Stimulated activated naive B cell treated with anti-CD40 and anti-IgM and Interleukin-4, amounts not matched to agents 10 μg/mL and 1 μg/mL and 100 μg/mL, for 72 hours (primary cell): ENCODE measurements at regions not wholly inside any gene's neighbourhood (a gene's known extent, or its start where the extent isn't known, plus 50 kb on each side); places are given as distances from the start of the nearest gene placed in this dataset.

Source experiments
- ATAC-seq, 2 donors: fragments of 150-1000 bp; cut with Tn5 transposase; replicated peaks; 2 replicates each; pipeline ENCODE4 v1.10.0; 2021; ENCODE audit warnings: moderate library complexity in 1 of 2
- DNase-seq: peaks from one replicate; pipeline ENCODE4 v3.0.0; 2021
- H3K27ac Mint-ChIP-seq: one replicate; pipeline ENCODE4 v1.8.0; 2022; ENCODE audit warnings: mild to moderate bottlenecking, mixed read lengths
- H3K27me3 Mint-ChIP-seq, 2 donors: one replicate each; pipeline ENCODE4 v1.8.0; 2022; ENCODE audit warnings: mixed read lengths in 2 of 2
- H3K36me3 Mint-ChIP-seq, 2 donors: one replicate each; pipeline ENCODE4 v1.8.0; 2022; ENCODE audit warnings: mixed read lengths in 2 of 2, mild to moderate bottlenecking in 1 of 2
- H3K4me1 Mint-ChIP-seq, 2 donors: one replicate each; pipeline ENCODE4 v1.8.0; 2022; ENCODE audit warnings: mixed read lengths in 2 of 2, mild to moderate bottlenecking in 1 of 2
- H3K4me3 Mint-ChIP-seq, 2 donors: one replicate each; pipeline ENCODE4 v1.8.0; 2022; ENCODE audit warnings: mild to moderate bottlenecking in 2 of 2, mixed read lengths in 2 of 2, moderate library complexity in 1 of 2
- H3K9me3 Mint-ChIP-seq, 2 donors: one replicate each; pipeline ENCODE4 v1.8.0; 2022; ENCODE audit warnings: mixed read lengths in 2 of 2, mild to moderate bottlenecking in 1 of 2

- Mint-ChIP-seq H3K36me3 (no peaks in the 10 kb centered on the region), H3K27ac (no peak overlapping the region), H3K27me3 (no peaks in the 10 kb centered on the region), H3K4me1 (no peaks in the 10 kb centered on the region), H3K9me3 (peaks cover 4 to 11% of the 10 kb centered on the region in 2 donors), H3K4me3 (no peak overlapping the region)
- ATAC-seq (no peak), DNase-seq (no peak)
Measured at GRCh38 chr3:94972066-94972465, 909.2 kb downstream of the NSUN3 start.

GRCh38 chr3:94978084-94978483, 915.2 kb downstream of the NSUN3 start:
- H3K4me3 Mint-ChIP-seq, result no peak overlapping the region
- no peak for ATAC-seq
- H3K27ac Mint-ChIP-seq, result no peak overlapping the region

GRCh38 chr3:94985778-94986177, 922.9 kb downstream of the NSUN3 start:
- H3K27me3 Mint-ChIP-seq, result no peaks in the 10 kb centered on the region
- no peak overlapping the region for H3K27ac Mint-ChIP-seq
- DNase-seq, result no peak
- H3K4me3 Mint-ChIP-seq, result no peak overlapping the region
- no peak for ATAC-seq
- H3K4me1 Mint-ChIP-seq, result no peaks in the 10 kb centered on the region
- no peaks in the 10 kb centered on the region for H3K36me3 Mint-ChIP-seq
- peaks cover 2 to 4% of the 10 kb centered on the region in 2 donors for H3K9me3 Mint-ChIP-seq

More at GRCh38 chr3:94978084-94978483, 915.2 kb downstream of the NSUN3 start:
- no peak for DNase-seq
- Mint-ChIP-seq H3K27me3 (no peaks in the 10 kb centered on the region), H3K36me3 (no peaks in the 10 kb centered on the region), H3K4me1 (no peaks in the 10 kb centered on the region), H3K9me3 (peaks cover 4 to 11% of the 10 kb centered on the region in 2 donors)

GRCh38 chr3:94990952-94991705, 928.3 kb downstream of the NSUN3 start:
- ATAC-seq (no peak), DNase-seq (no peak)
- no peaks in the 10 kb centered on the region for H3K4me1 Mint-ChIP-seq
- H3K27ac Mint-ChIP-seq, result no peak overlapping the region
- no peaks in the 10 kb centered on the region for H3K27me3 Mint-ChIP-seq
- H3K4me3 Mint-ChIP-seq, result no peak overlapping the region
- no peaks in the 10 kb centered on the region for H3K36me3 Mint-ChIP-seq
- peaks cover 0 to 4% of the 10 kb centered on the region in 2 donors for H3K9me3 Mint-ChIP-seq

GRCh38 chr3:94996743-94997142, 933.9 kb downstream of the NSUN3 start:
- no peak overlapping the region for H3K4me3 Mint-ChIP-seq
- H3K4me1 Mint-ChIP-seq, result no peaks in the 10 kb centered on the region
- ATAC-seq (no peak), DNase-seq (no peak)
- no peaks in the 10 kb centered on the region for H3K27me3 Mint-ChIP-seq
- H3K36me3 Mint-ChIP-seq, result no peaks in the 10 kb centered on the region
- no peak overlapping the region for H3K27ac Mint-ChIP-seq
- H3K9me3 Mint-ChIP-seq, result no peaks in the 10 kb centered on the region

- no peak for ATAC-seq
- peaks cover 0 to 4% of the 10 kb centered on the region in 2 donors for H3K9me3 Mint-ChIP-seq
- H3K4me1 Mint-ChIP-seq, result no peaks in the 10 kb centered on the region
- H3K36me3 Mint-ChIP-seq, result no peaks in the 10 kb centered on the region
- no peak overlapping the region for H3K4me3 Mint-ChIP-seq
- no peaks in the 10 kb centered on the region for H3K27me3 Mint-ChIP-seq
- H3K27ac Mint-ChIP-seq, result no peak overlapping the region
- DNase-seq, result no peak
Measured at GRCh38 chr3:95002438-95003046, 939.7 kb downstream of the NSUN3 start.

- no peak overlapping the region for H3K27ac Mint-ChIP-seq
- ATAC-seq (no peak), DNase-seq (no peak)
- no peak overlapping the region for H3K4me3 Mint-ChIP-seq
- no peaks in the 10 kb centered on the region for H3K4me1 Mint-ChIP-seq
- no peaks in the 10 kb centered on the region for H3K36me3 Mint-ChIP-seq
- no peaks in the 10 kb centered on the region for H3K9me3 Mint-ChIP-seq
- no peaks in the 10 kb centered on the region for H3K27me3 Mint-ChIP-seq
Measured at GRCh38 chr3:95028688-95029087, 965.8 kb downstream of the NSUN3 start.

- H3K36me3 Mint-ChIP-seq, result no peaks in the 10 kb centered on the region
- DNase-seq (no peak), ATAC-seq (no peak)
- H3K9me3 Mint-ChIP-seq, result peaks cover 2 to 4% of the 10 kb centered on the region in 2 donors
- H3K27ac Mint-ChIP-seq, result no peak overlapping the region
- no peak overlapping the region for H3K4me3 Mint-ChIP-seq
- H3K27me3 Mint-ChIP-seq, result no peaks in the 10 kb centered on the region
- H3K4me1 Mint-ChIP-seq, result no peaks in the 10 kb centered on the region
Measured at GRCh38 chr3:95029644-95030043, 966.8 kb downstream of the NSUN3 start.

GRCh38 chr3:95036526-95037021, 973.7 kb downstream of the NSUN3 start:
- no peak overlapping the region for H3K4me3 Mint-ChIP-seq
- H3K9me3 Mint-ChIP-seq, result peaks cover 4 to 11% of the 10 kb centered on the region in 2 donors
- ATAC-seq, result peak in 1 of 2 donors; percentile 16
- no peaks in the 10 kb centered on the region for H3K4me1 Mint-ChIP-seq
- H3K36me3 Mint-ChIP-seq, result no peaks in the 10 kb centered on the region
- no peak for DNase-seq
- no peaks in the 10 kb centered on the region for H3K27me3 Mint-ChIP-seq
- H3K27ac Mint-ChIP-seq, result no peak overlapping the region

- Mint-ChIP-seq H3K27ac (no peak overlapping the region), H3K9me3 (peaks cover 4 to 11% of the 10 kb centered on the region in 2 donors), H3K36me3 (no peaks in the 10 kb centered on the region), H3K4me1 (no peaks in the 10 kb centered on the region), H3K4me3 (no peak overlapping the region), H3K27me3 (no peaks in the 10 kb centered on the region)
- ATAC-seq (no peak), DNase-seq (no peak)
Measured at GRCh38 chr3:95037097-95037496, 974.2 kb downstream of the NSUN3 start.

GRCh38 chr3:95037927-95038326, 975.1 kb downstream of the NSUN3 start:
- no peaks in the 10 kb centered on the region for H3K4me1 Mint-ChIP-seq
- no peak overlapping the region for H3K4me3 Mint-ChIP-seq
- H3K36me3 Mint-ChIP-seq, result no peaks in the 10 kb centered on the region
- peaks cover 4 to 11% of the 10 kb centered on the region in 2 donors for H3K9me3 Mint-ChIP-seq
- H3K27ac Mint-ChIP-seq, result no peak overlapping the region
- ATAC-seq, result no peak
- no peak for DNase-seq
- H3K27me3 Mint-ChIP-seq, result no peaks in the 10 kb centered on the region

- no peak for DNase-seq
- H3K36me3 Mint-ChIP-seq, result no peaks in the 10 kb centered on the region
- H3K4me3 Mint-ChIP-seq, result no peak overlapping the region
- H3K27me3 Mint-ChIP-seq, result no peaks in the 10 kb centered on the region
- no peak overlapping the region for H3K27ac Mint-ChIP-seq
- H3K4me1 Mint-ChIP-seq, result no peaks in the 10 kb centered on the region
- ATAC-seq, result no peak
- peaks cover 3 to 4% of the 10 kb centered on the region in 2 donors for H3K9me3 Mint-ChIP-seq
Measured at GRCh38 chr3:95044101-95044500, 981.2 kb downstream of the NSUN3 start.

GRCh38 chr3:95048564-95048963, 985.7 kb downstream of the NSUN3 start:
- Mint-ChIP-seq H3K9me3 (peaks cover 3 to 4% of the 10 kb centered on the region in 2 donors), H3K4me1 (no peaks in the 10 kb centered on the region), H3K27ac (no peak overlapping the region), H3K36me3 (no peaks in the 10 kb centered on the region), H3K4me3 (no peak overlapping the region), H3K27me3 (no peaks in the 10 kb centered on the region)
- DNase-seq (no peak), ATAC-seq (no peak)

GRCh38 chr3:95049841-95050240, 987.0 kb downstream of the NSUN3 start:
- no peak overlapping the region for H3K27ac Mint-ChIP-seq
- no peaks in the 10 kb centered on the region for H3K27me3 Mint-ChIP-seq
- H3K36me3 Mint-ChIP-seq, result no peaks in the 10 kb centered on the region
- no peaks in the 10 kb centered on the region for H3K4me1 Mint-ChIP-seq
- no peak overlapping the region for H3K4me3 Mint-ChIP-seq
- DNase-seq (no peak), ATAC-seq (no peak)
- H3K9me3 Mint-ChIP-seq, result peaks cover 4% of the 10 kb centered on the region in 2 donors

- H3K27me3 Mint-ChIP-seq, result no peaks in the 10 kb centered on the region
- no peaks in the 10 kb centered on the region for H3K4me1 Mint-ChIP-seq
- H3K4me3 Mint-ChIP-seq, result no peak overlapping the region
- H3K36me3 Mint-ChIP-seq, result no peaks in the 10 kb centered on the region
- H3K9me3 Mint-ChIP-seq, result peaks cover 4% of the 10 kb centered on the region in 2 donors
- H3K27ac Mint-ChIP-seq, result no peak overlapping the region
- no peak for DNase-seq
- no peak for ATAC-seq
Measured at GRCh38 chr3:95055288-95055687, 992.4 kb downstream of the NSUN3 start.
